Retinal pigment epithelial cell (primary cell): ENCODE measurements at regions not wholly inside any gene's neighbourhood (a gene's known extent, or its start where the extent isn't known, plus 50 kb on each side); places are given as distances from the start of the nearest gene placed in this dataset.

ENCODE experiments used
- DNase-seq: peaks from one replicate; pipeline ENCODE4 v3.0.0-alpha.2; 2010; ENCODE audit warnings: low read depth
- H3K4me3 ChIP-seq: 2 replicates; pipeline ENCODE4 v1.5.1; 2011; ENCODE audit warnings: mild to moderate bottlenecking, low read length, control low read depth, moderate library complexity
- CTCF ChIP-seq: conservative IDR thresholded peaks from 2 replicates; pipeline ENCODE4 v1.5.1; 2011; ENCODE audit warnings: low read depth, low read length, control low read depth, inconsistent platforms

- no peak for DNase-seq
- no peak overlapping the region for H3K4me3 ChIP-seq
- TF ChIP-seq CTCF, result no peak
Measured at GRCh38 chr1:60311838-60312237, 238.3 kb upstream of the C1orf87 start.

DNA sequence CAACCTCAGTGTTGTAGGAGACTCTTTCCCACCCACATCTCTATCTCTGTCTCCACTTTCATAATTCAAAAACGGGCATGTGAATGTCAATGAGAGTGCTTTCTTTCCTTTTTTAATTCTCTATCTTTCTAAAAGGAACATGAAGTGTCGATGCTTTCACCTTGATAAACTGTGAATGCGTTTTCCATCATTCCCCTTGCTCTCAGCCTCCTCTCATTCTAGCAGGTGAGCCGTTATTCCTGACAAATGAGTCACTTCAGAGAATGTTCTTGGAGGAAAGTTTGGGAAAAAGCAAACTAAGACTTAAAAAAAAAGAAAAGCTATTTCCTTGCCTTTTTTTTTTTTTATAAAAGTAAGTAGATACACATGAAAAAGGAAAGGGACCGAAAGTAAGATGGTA, 226.0 kb upstream of the C1orf87 start:
- DNase-seq, result no peak
- H3K4me3 ChIP-seq, result no peak overlapping the region
- no peak for TF ChIP-seq CTCF

DNA sequence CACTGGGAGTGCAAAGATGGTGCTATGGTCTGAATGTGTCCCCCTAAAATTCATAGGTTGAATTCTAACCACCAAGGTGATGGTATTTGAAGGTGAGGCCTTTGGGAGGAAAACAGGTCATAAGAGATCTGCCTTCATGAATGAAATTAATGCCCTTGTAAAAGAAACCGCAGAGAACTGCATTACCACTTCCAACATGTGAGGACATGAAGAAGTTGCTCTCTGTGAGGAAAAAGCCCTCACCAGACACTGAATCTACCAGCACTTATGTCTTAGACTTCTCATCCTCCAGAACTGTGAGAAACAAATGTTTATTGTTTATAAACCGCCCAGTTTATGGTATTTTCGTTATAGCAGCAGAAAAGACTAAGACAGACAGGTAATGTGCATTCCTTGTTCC, 224.7 kb upstream of the C1orf87 start:
- no peak overlapping the region for H3K4me3 ChIP-seq
- TF ChIP-seq CTCF, result no peak
- DNase-seq, result no peak

DNA sequence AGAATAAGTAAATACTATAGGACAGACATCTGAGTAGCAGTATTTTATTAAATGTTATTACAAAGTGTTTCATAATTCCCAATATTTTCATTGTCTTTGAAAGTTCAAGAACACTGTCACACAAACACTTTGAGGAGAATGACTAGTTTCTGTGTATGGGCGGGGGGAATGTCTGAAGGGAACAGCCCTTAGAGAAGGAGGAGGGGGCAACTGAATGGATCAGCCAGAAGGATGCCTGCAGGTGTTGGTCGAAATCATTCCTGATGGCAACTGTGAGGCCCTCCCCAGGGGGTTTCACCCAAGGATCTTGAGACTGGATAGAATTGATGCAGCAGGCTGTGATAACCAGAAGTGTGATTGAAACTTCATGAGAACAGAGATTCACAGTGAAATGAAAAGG, 223.2 kb upstream of the C1orf87 start:
- TF ChIP-seq CTCF, result no peak
- no peak for DNase-seq
- no peak overlapping the region for H3K4me3 ChIP-seq

- no peak for TF ChIP-seq CTCF
- DNase-seq, result no peak
Measured at GRCh38 chr1:60292140-60292539, 218.6 kb upstream of the C1orf87 start.

DNA sequence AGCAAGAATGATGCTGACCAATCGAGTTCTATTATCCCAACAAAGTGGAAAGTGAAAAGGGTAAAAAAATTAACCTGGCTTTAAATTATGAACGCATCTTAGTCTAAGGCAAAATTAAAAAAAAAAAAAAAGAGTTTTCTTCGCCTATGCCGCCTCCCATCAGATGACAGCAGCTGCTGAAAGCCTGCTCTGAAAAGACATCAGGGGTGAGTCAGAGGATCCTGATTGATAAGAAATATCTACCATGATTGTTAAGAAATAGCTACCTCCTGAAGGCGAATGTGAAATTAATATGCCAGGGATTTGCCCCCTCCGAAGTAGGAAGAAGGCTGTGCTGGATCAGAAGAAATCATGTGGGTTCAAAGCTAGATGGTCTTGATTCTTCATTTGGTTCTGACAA, 216.8 kb upstream of the C1orf87 start:
- no peak for DNase-seq
- no peak overlapping the region for H3K4me3 ChIP-seq
- TF ChIP-seq CTCF, result no peak

More at GRCh38 chr1:60292140-60292539, 218.6 kb upstream of the C1orf87 start:
- no peak overlapping the region for H3K4me3 ChIP-seq

GRCh38 chr1:60287536-60287935, 214.0 kb upstream of the C1orf87 start:
- H3K4me3 ChIP-seq, result no peak overlapping the region
- no peak for TF ChIP-seq CTCF
- no peak for DNase-seq
